GM21737 (cell line): ENCODE measurements at regions not wholly inside any gene's neighbourhood (a gene's known extent, or its start where the extent isn't known, plus 50 kb on each side); places are given as distances from the start of the nearest gene placed in this dataset.

Experiments used
- ATAC-seq: cut with Tn5 transposase; IDR thresholded peaks from one replicate; pipeline ENCODE4 v1.9.1; 2021; ENCODE audit warnings: mild to moderate bottlenecking, moderate library complexity; ENCODE audit not compliant: unreplicated experiment

DNA sequence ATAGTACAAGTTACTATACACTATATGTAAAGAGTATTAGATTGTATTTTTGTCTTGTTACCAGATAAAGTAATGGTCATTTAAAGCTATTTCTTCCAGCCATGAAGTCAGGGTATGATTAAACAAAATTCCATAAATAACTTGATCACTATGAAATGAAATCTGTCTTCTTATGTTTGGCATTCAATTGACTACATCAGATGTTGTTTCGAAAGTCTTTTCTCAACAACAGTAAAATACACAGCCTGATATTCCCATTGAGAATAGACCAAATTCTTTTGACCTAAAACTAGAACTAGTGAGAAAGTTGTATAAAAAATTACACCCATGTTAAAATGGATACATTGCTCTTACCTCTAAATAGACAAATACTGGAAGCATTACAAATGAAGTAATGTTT, 134.6 kb upstream of the ADAMTS5 start:
- no peak for ATAC-seq

DNA sequence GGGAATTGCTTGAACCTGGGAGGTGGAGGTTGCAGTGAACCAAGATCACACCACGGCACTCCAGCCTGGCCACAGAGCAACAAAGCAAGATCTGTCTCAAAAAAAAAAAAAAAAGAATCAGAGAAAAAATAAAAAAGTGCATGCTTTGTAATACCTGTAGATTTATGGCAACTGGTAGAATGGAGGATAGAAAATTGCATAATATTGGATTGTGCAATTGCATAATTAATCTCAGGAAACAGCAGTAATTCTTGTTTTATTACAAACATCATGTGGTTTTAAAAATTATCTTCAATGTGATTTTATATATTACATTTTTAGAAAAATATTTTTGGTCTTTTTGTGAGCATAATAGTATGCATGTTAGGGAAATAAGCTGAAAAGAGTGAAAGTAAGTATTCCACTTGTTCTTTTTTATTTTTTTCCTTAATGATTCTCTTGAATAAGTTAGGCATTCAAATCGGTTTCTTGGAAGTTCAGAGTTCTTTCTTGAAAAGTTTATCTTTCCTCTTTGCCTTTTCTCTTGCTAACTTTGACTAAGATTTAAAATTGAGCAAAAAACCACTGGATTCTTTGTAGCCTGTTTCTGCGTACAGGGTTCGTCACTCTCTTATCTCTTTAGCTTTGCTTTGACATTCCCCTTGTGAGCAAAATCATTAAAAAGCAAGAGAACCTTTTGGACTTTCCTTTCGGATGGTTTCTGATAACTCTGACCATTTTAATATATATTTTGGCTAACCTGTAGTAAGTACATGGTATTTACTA, 127.5 kb upstream of the ADAMTS5 start:
- no peak for ATAC-seq

- ATAC-seq: no peak
Observed at GRCh38 chr21:27086630-27087029, 119.7 kb upstream of the ADAMTS5 start.

DNA sequence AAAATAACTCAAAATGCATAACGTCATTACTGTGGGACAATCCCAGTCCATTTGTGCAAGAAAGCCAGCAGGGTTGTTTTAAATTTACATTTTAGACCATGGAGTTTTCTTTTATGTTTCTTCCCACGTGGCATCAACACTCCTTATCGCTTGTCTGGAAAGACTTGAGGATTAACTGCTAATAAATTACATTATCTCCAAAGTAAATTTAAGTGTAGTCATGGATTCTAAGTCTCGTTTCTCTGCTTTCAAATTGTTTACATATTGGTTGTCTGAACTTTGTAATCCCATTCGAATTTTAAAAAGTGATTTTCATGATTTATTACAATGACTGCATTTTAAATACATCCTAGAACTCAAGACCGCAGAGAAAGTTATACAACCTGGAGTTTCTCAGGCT, 119.3 kb upstream of the ADAMTS5 start:
- ATAC-seq: no peak

DNA sequence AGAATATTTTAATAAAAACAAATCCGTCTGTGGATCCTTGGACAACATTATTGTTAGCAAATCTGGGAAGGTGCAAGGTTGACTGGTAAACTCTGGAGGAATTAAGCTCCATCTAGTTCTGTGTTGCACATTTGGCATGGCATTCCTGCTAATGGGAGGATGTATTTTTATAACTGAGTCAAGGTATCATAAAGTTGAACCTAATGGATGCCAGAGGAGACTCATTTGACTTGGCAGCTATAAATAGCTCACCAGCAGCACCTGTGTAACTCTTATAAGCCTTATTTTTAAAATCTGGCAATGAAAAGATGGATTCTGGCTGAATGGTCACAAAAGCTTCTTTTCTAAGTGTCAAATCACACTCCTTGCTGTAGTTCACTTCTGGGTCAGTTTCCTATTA, 118.5 kb upstream of the ADAMTS5 start:
- no peak for ATAC-seq

DNA sequence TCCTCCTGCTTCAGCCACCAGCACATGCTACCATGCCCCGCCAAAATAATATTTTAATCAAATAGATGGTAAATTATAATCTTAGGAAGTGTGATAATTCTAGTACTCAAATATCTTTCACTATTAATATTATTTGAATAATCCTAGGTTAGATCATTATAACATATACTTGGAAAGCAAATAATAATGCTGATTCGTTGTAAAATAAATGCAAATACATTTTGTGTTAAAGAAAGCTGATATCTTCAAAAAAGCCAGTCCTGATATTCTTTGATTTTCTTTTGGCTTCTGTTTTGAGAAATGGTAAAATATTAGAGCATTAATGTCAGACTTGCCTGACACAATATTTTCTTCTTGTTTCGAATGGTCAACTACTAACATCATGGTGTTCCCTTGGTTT, 116.3 kb upstream of the ADAMTS5 start:
- ATAC-seq: no peak

DNA sequence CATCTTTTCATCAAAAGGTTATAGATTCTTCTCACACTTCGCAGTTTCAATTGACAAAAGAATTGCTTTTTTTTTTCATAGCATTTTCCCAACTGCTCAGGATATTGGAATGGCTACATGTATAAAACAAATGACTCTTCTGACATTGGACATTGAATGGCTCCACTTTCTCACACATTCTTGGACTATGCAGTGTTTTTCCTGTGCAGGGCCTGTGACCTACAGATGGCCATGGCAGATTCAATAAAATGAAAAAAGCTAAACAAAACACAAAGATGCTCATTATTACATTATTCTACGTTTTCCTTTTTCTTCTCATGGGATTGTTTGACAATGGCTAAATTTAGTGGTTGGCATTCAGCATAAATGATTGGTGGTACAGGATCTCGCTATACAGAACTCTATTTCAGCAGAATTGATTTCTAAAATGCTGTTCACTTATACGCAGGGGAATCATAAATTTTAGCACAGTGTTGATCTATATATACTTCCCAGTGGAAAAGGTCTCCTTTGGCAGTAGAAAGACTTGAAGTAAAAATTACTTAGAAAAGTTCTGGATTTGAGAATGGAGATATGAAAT, 115.6 kb upstream of the ADAMTS5 start:
- no peak for ATAC-seq

DNA sequence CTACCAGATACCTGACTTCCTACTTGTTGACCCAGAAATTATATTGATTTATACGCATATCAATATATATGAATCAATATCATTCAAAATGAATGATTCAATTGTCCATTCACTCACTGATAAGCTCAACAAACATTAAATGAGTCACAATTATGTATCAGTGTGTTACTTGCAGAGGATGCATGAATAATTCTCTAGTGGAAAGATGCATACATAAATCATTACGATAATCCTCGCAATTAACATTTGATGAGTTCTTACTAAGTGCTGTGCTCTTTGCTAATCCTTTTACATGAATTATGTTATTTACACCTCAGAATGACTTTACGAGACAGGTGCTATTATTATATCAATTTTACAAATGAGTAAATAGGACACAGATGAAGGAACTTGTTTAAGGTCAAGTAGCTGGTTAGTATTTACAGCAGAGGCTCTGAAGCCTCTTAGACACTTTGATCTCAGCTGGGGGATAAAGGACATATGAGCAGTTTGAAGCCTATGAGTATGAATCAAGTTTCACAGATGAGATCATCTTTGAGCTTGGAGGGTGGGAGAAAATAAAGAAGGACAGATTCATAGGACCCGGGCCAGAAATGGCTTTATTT, 112.8 kb upstream of the ADAMTS5 start:
- no peak for ATAC-seq

- ATAC-seq: no peak
Observed at GRCh38 chr21:27078915-27079314, 112.0 kb upstream of the ADAMTS5 start.

- ATAC-seq: no peak
Observed at GRCh38 chr21:27077501-27077900, 110.6 kb upstream of the ADAMTS5 start.

DNA sequence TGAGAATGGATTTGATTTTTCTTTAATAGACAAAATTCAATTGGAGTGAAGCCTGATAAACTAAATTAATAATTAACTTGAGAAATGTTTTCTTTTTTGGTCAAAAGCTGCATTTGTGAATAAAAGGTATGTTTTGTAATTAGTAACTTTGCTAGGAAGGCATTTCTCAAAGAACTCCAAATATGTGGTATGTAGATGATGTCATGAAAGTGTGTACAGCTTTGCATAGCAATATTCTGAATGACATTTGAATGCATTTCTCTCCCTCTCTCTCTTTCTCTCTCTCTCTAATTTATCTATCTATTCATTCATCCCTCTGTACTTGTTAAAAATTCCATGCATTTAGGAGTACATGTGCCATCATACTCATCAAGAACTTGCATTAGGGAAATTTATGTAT, 109.1 kb upstream of the ADAMTS5 start:
- no peak for ATAC-seq

DNA sequence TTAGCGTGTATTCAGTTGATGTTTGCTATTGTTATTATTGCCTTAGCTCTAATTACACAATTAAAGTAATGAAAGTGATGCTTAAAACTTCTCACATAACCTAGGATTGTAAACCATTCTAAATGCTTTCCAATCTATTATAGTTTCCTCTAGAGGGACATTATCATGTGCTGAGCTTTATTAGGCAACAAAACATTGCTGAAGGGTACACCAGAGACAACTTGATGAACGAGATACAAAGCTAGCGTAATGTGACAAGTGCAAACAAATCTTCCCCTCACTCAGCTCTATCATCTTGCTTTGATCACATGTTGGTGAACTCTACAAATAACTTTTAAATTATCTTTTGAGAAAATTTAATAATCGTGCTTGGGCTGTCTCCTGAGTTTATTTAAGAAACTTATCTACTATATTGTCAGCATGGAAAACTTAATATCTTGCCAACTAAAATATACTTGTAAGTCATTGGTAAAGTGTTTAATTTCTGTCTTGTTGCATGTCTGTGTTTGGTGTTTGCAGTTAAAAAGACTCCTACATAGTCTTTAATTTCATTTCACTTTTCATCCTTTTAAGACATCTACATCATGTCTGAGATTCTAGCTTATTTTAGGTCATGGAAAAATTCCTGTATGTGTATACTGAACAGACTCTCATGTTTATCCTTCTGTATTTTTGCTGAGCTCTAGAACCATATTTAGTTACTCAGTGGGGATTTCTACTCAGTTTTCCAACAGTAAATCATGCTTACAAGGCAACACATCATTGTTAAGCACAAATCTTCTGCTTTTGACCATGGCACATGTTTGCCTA, 104.2 kb upstream of the ADAMTS5 start:
- ATAC-seq: no peak

- ATAC-seq: no peak
Observed at GRCh38 chr21:27068811-27069210, 101.9 kb upstream of the ADAMTS5 start.

GRCh38 chr21:27067226-27067625, 100.3 kb upstream of the ADAMTS5 start:
- no peak for ATAC-seq

DNA sequence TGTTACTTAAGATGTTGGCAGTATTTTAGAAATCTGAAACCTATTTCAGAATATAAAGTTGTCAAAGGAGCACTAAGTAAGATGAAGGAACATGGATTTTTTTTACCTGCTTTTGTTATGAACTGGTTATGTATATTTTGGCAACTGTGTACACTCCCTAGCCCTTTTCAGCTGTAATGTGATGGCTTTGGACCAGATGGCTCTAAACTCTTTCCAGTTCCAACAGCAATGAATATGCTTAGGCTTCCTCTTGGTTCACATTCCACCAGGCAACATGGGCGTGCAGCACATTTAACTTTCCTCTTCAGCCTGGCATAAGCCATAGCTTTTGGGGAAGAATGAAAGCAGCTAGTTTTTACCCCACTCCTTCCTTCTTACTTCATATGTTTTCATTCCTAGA, 95.6 kb upstream of the ADAMTS5 start:
- no peak for ATAC-seq

- ATAC-seq: no peak
Observed at GRCh38 chr21:27061770-27062169, 94.9 kb upstream of the ADAMTS5 start.

GRCh38 chr21:27060190-27060589, 93.3 kb upstream of the ADAMTS5 start:
- no peak for ATAC-seq

DNA sequence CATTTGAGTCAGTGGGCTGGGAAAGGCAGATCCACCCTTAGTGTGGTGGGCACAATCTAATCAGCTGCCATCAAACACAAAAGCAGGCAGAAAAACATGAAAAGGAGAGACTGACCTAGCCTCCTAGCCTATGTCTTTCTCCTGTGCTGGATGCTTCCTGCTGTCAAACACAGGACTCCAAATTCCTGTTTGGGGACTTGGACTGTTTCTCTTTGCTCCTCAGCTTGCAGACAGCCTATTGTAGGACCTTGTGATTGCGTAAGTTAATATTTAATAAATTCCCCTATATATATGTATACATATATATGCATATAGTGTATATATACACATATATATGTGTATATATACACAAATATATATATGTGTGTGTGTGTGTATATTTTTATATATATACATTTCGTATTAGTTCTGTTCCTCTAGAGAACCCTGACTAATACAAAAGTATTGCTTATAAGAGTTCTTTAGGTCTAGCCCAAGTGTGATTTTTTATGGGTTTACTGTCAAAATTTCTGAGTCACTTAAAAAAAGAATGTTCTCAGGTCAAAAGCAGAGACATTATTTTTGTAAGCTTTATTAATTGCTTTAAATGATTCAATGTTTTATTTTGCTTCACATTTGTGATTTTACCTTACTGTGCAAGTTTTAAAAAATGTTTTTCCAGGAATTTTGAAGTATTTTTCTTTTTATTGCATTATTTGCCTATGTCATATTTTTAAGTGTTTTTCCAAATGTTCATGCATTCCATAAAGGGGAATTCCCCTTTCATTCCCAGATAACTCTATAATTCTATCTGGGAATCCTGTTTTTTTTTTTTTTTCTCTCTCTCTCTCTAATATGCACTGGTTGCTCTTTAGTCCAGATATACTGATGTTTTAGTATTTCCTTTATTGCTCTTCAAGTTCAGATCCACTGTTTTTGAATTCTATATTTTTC, 92.1 kb upstream of the ADAMTS5 start:
- ATAC-seq: no peak

DNA sequence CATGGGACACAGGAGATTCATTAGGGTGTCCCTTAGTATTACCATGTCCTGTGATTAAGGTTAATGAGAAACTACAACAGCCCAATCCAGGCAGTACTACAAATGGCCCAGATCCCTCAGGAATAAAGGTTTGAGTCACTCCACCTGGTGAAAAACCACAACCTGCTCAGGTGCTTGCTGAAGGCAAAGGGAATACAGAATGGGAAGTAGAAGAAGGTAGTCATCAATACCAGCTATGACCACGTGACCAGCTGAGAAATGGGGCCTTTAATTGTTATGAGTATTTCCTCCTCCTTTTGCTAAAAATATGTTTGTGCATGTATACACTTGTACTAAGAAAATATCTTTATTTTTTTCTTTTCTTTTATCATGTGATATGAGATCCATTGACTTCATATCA, 91.1 kb upstream of the ADAMTS5 start:
- no peak for ATAC-seq

GRCh38 chr21:27047658-27048314, 80.9 kb upstream of the ADAMTS5 start:
- ATAC-seq: no peak
